22Rv1 (cell line): ENCODE measurements at regions not wholly inside any gene's neighbourhood (a gene's known extent, or its start where the extent isn't known, plus 50 kb on each side); places are given as distances from the start of the nearest gene placed in this dataset.

Experiments
- ZFX ChIP-seq: fragments of 450-650 bp; IDR thresholded peaks from 2 replicates; pipeline ENCODE4 v1.6.1; 2017; ENCODE audit warnings: antibody characterized with exemption, borderline replicate concordance
- TF ChIP-seq, protein P1 (sequence below): fragments of 450-650 bp; IDR thresholded peaks from 2 replicates; pipeline ENCODE4 v1.5.1; 2017; ENCODE audit warnings: mild to moderate bottlenecking

DNA sequence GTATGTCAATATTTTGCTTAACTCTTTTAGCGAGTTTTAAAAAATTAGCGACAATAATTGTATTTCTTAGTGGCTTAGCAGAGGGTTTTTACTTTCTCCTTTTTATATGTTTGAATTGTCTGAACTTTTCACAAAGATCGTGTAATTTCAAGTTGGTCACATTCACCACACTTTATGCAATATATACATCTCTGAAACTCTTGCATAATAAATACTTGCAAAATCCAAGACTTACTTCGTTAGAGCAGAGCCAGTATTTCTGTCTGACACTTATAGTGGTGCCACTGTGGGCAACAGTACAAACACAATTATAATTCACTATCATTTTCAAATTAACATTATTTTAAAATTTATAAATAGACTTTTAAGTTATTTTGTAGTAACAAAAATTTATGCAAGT is 62.0 kb downstream of the SUCNR1 start:
- TF ChIP-seq, protein P1, sequence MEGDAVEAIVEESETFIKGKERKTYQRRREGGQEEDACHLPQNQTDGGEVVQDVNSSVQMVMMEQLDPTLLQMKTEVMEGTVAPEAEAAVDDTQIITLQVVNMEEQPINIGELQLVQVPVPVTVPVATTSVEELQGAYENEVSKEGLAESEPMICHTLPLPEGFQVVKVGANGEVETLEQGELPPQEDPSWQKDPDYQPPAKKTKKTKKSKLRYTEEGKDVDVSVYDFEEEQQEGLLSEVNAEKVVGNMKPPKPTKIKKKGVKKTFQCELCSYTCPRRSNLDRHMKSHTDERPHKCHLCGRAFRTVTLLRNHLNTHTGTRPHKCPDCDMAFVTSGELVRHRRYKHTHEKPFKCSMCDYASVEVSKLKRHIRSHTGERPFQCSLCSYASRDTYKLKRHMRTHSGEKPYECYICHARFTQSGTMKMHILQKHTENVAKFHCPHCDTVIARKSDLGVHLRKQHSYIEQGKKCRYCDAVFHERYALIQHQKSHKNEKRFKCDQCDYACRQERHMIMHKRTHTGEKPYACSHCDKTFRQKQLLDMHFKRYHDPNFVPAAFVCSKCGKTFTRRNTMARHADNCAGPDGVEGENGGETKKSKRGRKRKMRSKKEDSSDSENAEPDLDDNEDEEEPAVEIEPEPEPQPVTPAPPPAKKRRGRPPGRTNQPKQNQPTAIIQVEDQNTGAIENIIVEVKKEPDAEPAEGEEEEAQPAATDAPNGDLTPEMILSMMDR = no peak
- no peak for TF ChIP-seq ZFX
